ENCODE measurements at regions not wholly inside any gene's neighbourhood (a gene's known extent, or its start where the extent isn't known, plus 50 kb on each side); places are given as distances from the start of the nearest gene placed in this dataset.
"Not testable (repeated sequence)": the region's sequence is repeated elsewhere in the genome, so short reads cannot be mapped to it uniquely, and the experiment has no call there.

DNA sequence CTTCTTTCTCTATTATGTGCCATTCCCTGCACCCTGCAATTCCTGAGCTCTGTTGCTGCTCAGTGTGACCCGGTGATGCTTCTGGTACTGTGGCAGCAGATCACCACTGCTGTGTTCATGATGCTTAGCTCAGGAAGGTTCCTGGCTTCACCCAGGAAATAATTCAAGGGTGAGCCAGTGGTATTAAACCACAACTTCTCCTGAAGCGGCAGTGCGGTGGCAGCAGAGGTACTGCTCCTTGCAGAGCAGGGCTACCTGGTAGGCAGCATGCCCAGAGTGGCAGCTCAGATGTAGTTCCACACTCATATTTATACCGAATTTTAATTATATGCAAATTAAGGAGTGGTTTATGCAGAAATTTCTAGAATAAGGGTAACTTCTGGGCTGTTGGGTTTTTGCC, 213.8 kb upstream of the ZNF608 start:
- no peak for DNase-seq
- Histone ChIP-seq H3K4me3 (ENCODE audit: low read length) (no peak overlapping the region), H3K36me3 (ENCODE audit: control insufficient read depth, insufficient read depth, low read length) (no peaks in the 10 kb centered on the region), H3K27ac (ENCODE audit: low read length) (no peak overlapping the region), H3K27me3 (ENCODE audit: control insufficient read depth, insufficient read depth, low read length) (no peaks in the 10 kb centered on the region), H3K4me1 (ENCODE audit: control insufficient read depth, insufficient read depth, low read length) (no peaks in the 10 kb centered on the region), H3K9me3 (replicated peaks; ENCODE audit: control insufficient read depth, low read depth, low read length) (no peaks in the 10 kb centered on the region)
- WGBS (ENCODE audit: insufficient coverage), result 100% methylated on average over 1 of the region's 4 CpGs

DNA sequence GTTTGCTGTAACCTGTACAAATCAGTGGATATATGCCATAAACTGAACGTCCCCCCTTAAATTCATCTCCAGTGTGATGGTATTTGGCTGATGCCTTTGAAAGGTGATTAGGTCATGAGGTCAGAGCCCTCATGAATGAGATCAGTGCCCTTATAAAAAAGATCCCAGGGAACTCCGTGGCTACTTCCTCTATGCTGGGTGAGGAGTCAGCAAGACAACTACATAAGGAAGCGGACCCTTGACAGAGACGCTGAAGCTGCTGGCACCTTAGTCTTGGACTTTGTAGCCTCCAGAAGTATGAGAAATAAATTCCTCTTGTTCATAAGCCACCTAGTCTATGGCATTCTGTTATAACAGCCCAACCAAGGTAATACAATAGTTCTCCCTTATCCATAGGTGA, 215.1 kb upstream of the ZNF608 start:
- DNase-seq, result peak; percentile 20
- no peak overlapping the region for H3K4me3 ChIP-seq (ENCODE audit: low read length)
- H3K4me1 ChIP-seq (ENCODE audit: control insufficient read depth, insufficient read depth, low read length), result no peaks in the 10 kb centered on the region
- no peaks in the 10 kb centered on the region for H3K36me3 ChIP-seq (ENCODE audit: control insufficient read depth, insufficient read depth, low read length)
- whole genome bisulfite sequencing (ENCODE audit: insufficient coverage), result 73% methylated on average over 2 of the region's 4 CpGs
- no peak overlapping the region for H3K27ac ChIP-seq (ENCODE audit: low read length)
- no peaks in the 10 kb centered on the region for H3K9me3 ChIP-seq (replicated peaks; ENCODE audit: control insufficient read depth, low read depth, low read length)
- no peaks in the 10 kb centered on the region for H3K27me3 ChIP-seq (ENCODE audit: control insufficient read depth, insufficient read depth, low read length)

DNA sequence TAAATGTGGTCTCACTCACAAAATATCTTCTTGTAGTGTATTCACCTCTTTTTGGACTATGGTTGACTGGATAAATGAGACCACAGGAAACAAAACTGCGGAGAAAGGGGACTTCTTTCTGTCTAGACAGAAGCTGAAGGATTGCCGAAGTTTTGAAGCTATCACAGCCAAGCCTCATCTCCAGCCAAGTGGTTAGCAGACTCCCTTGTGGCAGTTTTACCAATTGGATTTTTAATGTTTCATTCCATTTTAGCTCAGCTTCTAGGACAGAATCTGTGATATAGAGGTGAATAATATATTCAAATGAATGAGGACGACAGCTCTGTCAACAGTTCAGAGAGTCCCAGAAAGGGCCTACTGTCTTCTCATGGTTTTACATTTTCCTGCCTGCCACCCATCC, 215.7 kb upstream of the ZNF608 start:
- no CpG with 5 or more reads among the region's 3 CpGs for WGBS (ENCODE audit: insufficient coverage)
- Histone ChIP-seq H3K4me1 (ENCODE audit: control insufficient read depth, insufficient read depth, low read length) (no peaks in the 10 kb centered on the region), H3K9me3 (replicated peaks; ENCODE audit: control insufficient read depth, low read depth, low read length) (no peaks in the 10 kb centered on the region), H3K27me3 (ENCODE audit: control insufficient read depth, insufficient read depth, low read length) (no peaks in the 10 kb centered on the region), H3K36me3 (ENCODE audit: control insufficient read depth, insufficient read depth, low read length) (no peaks in the 10 kb centered on the region), H3K4me3 (ENCODE audit: low read length) (no peak overlapping the region), H3K27ac (ENCODE audit: low read length) (no peak overlapping the region)
- DNase-seq, result peak; percentile 57

DNA sequence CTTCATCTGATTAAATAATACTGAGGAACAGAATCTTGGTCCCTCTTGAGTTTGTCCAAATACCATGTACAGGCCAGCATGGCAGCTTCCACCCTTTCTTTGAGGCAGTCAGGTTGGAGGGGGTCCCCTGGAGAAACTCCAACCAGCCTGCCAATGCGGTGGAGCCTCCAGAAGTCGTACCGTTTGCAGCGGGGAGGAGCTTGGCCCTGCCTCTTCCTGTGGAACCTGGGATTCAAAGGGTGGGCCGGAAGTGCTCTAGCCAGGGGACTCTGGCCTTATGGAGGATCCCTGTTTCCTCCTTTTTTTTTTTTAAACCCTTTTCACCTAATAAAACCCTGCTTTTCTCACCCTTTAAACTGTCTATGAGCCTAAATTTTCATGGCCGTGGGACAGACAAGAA, 216.3 kb upstream of the ZNF608 start:
- 63% methylated on average over 5 of the region's 6 CpGs for WGBS (ENCODE audit: insufficient coverage)
- Histone ChIP-seq H3K27ac (ENCODE audit: low read length) (no peak overlapping the region), H3K27me3 (ENCODE audit: control insufficient read depth, insufficient read depth, low read length) (no peaks in the 10 kb centered on the region), H3K36me3 (ENCODE audit: control insufficient read depth, insufficient read depth, low read length) (no peaks in the 10 kb centered on the region), H3K4me3 (ENCODE audit: low read length) (no peak overlapping the region), H3K4me1 (ENCODE audit: control insufficient read depth, insufficient read depth, low read length) (no peaks in the 10 kb centered on the region), H3K9me3 (replicated peaks; ENCODE audit: control insufficient read depth, low read depth, low read length) (no peaks in the 10 kb centered on the region)
- DNase-seq, result no peak

DNA sequence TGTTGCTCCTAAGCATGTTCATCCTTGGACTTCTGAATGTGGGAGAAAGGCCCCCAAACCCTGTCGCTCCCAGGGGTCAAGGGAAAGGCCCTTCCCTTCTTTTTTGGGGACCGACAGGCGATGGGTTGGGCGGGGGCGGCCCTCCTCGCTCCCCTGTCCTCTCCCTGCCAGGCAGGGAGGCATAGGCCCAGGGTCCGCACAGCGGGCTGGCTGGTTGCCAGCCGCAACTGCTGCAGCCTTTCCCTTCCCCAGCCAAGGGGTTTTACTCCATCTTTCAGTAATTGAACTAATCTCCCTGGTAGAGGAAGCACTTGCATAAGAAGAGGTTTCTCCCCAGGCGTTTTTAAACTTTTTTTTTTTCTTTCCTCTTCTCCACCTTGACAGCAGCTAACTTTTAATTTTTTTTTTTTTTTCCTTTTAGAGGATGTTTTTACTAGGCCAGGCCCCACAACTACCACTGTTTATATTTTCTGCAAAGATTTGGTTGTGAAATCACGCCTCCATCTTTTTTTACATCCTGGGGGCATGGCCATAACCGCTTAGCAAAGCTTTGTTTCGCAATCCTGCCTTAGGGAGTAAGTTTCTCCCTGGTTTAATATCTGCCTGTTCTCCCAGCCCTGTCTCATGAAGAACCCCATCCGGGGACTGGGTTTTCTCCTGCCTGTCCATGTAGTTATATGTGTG, 216.9 kb upstream of the ZNF608 start:
- no peaks in the 10 kb centered on the region for H3K27me3 ChIP-seq (ENCODE audit: control insufficient read depth, insufficient read depth, low read length)
- H3K4me3 ChIP-seq (ENCODE audit: low read length), result no peak overlapping the region
- H3K4me1 ChIP-seq (ENCODE audit: control insufficient read depth, insufficient read depth, low read length), result no peaks in the 10 kb centered on the region
- no peak overlapping the region for H3K27ac ChIP-seq (ENCODE audit: low read length)
- H3K36me3 ChIP-seq (ENCODE audit: control insufficient read depth, insufficient read depth, low read length), result no peaks in the 10 kb centered on the region
- DNase-seq, result peak; percentile 50
- H3K9me3 ChIP-seq (replicated peaks; ENCODE audit: control insufficient read depth, low read depth, low read length), result no peaks in the 10 kb centered on the region
- WGBS (ENCODE audit: insufficient coverage), result 84% methylated on average over 6 of the region's 14 CpGs

DNA sequence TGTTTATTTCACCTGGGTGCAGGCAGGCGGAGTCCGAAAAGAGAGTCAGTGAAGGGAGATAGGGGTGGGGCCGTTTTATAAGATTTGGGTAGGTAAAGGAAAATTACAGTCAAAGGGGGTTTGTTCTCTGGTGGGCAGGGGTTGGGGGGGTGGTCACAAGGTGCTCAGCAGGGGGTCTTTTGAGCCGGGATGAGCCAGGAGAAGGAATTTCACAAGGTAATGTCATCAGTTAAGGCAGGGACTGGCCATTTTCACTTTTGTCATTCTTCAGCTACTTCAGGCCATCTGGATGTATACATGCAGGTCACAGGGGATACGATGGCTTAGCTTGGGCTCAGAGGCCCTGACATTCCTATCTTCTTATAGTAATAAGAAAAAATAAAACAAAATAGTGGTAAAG, 220.3 kb upstream of the ZNF608 start:
- DNase-seq; H3K27me3 ChIP-seq (ENCODE audit: control insufficient read depth, insufficient read depth, low read length); H3K36me3 ChIP-seq (ENCODE audit: control insufficient read depth, insufficient read depth, low read length); H3K4me1 ChIP-seq (ENCODE audit: control insufficient read depth, insufficient read depth, low read length); H3K27ac ChIP-seq (ENCODE audit: low read length); H3K9me3 ChIP-seq (replicated peaks; ENCODE audit: control insufficient read depth, low read depth, low read length); H3K4me3 ChIP-seq (ENCODE audit: low read length): not testable (repeated sequence)
- 58% methylated on average over 3 of the region's 5 CpGs for WGBS (ENCODE audit: insufficient coverage)

DNA sequence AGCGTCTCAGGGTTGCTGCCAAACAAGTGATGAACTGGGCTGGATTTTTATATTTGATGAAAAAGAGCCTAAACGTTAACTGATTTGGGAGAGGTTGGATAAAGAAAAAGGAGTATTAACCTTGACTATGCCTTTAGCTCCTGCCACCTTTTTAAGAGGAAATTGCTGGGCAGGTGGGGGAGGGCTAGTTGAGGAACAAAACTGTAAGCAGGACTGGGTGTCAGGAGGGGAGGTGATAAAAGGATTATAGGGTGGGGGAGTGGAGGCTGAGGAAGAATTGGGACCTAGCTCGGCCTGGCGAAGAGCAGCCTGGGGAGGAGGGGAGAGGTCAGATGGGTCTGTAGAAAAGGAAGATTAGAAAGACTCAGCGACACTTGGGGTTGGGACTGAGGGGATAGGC, 223.9 kb upstream of the ZNF608 start:
- H3K4me1 ChIP-seq (ENCODE audit: control insufficient read depth, insufficient read depth, low read length); H3K36me3 ChIP-seq (ENCODE audit: control insufficient read depth, insufficient read depth, low read length); DNase-seq; H3K9me3 ChIP-seq (replicated peaks; ENCODE audit: control insufficient read depth, low read depth, low read length); H3K27ac ChIP-seq (ENCODE audit: low read length); H3K27me3 ChIP-seq (ENCODE audit: control insufficient read depth, insufficient read depth, low read length); H3K4me3 ChIP-seq (ENCODE audit: low read length): not testable (repeated sequence)
- 83% methylated on average over 3 of the region's 5 CpGs for WGBS (ENCODE audit: insufficient coverage)

DNA sequence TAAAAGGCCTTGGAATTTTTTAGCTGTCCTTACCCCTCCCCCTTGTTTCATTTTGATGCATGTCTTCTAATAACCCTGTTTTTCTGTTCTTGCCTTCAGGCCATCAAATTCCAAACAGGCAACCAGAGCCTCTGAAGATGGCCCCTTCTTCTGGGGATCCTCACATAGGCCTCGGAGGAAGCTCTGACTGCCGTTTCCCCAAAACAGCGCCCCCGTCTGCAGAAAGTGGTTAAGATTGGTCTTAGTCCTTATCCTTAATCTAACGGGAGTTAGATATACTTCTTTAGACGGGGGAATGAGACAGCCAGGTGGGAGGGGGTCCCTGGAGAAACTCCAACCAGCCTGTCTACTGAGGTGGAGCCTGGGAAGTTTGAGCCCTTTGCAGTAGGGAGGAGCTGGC, 226.3 kb upstream of the ZNF608 start:
- no peaks in the 10 kb centered on the region for H3K27me3 ChIP-seq (ENCODE audit: control insufficient read depth, insufficient read depth, low read length)
- peaks cover 2% of the 10 kb centered on the region for H3K9me3 ChIP-seq (replicated peaks; ENCODE audit: control insufficient read depth, low read depth, low read length)
- no peaks in the 10 kb centered on the region for H3K4me1 ChIP-seq (ENCODE audit: control insufficient read depth, insufficient read depth, low read length)
- H3K27ac ChIP-seq (ENCODE audit: low read length), result no peak overlapping the region
- 92% methylated on average over 6 of the region's 6 CpGs for WGBS (ENCODE audit: insufficient coverage)
- no peak for DNase-seq
- no peaks in the 10 kb centered on the region for H3K36me3 ChIP-seq (ENCODE audit: control insufficient read depth, insufficient read depth, low read length)
- H3K4me3 ChIP-seq (ENCODE audit: low read length), result no peak overlapping the region

DNA sequence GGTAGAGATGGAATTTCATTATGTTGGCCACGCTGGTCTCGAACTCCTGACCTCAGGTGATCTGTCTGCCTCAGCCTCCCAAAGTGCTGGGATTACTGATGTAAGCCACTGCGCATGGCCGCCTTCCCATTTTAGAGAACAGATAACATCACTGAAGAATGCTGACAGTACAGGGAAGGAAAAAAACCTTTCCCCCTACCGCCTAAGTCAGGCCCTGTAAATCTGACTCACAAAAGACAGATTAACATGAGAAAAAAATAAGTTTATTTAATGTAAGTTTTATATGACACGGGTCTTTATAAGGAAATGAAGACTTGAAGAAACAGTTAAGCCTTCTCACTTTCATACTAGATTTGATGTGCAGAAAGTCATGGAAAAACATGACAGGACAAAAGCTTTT, 227.2 kb upstream of the ZNF608 start:
- no CpG with 5 or more reads among the region's 6 CpGs for WGBS (ENCODE audit: insufficient coverage)
- H3K36me3 ChIP-seq (ENCODE audit: control insufficient read depth, insufficient read depth, low read length), result no peaks in the 10 kb centered on the region
- no peaks in the 10 kb centered on the region for H3K27me3 ChIP-seq (ENCODE audit: control insufficient read depth, insufficient read depth, low read length)
- H3K4me1 ChIP-seq (ENCODE audit: control insufficient read depth, insufficient read depth, low read length), result no peaks in the 10 kb centered on the region
- H3K9me3 ChIP-seq (replicated peaks; ENCODE audit: control insufficient read depth, low read depth, low read length), result peaks cover 2% of the 10 kb centered on the region
- no peak overlapping the region for H3K4me3 ChIP-seq (ENCODE audit: low read length)
- no peak overlapping the region for H3K27ac ChIP-seq (ENCODE audit: low read length)
- no peak for DNase-seq

DNA sequence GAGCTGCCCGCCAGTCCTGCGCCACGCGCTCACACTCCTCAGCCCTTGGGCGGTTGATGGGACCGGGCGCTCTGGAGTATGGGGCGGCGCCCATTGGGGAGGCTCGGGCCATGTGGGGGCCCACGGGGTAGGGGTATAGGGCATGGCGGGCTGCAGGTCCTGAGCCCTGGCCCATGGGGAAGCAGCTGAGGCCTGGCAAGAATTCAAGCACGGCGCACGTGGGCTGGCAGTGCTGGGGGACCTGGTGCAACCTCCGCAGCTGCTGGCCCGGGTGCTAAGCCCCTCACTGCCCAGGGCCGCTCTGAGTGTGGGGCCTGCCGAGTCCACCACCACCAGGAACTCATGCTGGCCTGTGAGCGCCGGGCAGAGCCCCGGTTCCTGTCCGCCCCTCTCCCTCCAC, 229.6 kb upstream of the ZNF608 start:
- no peaks in the 10 kb centered on the region for H3K27me3 ChIP-seq (ENCODE audit: control insufficient read depth, insufficient read depth, low read length)
- H3K9me3 ChIP-seq (replicated peaks; ENCODE audit: control insufficient read depth, low read depth, low read length), result peaks cover 2% of the 10 kb centered on the region
- 92% methylated on average over 22 of the region's 23 CpGs for WGBS (ENCODE audit: insufficient coverage)
- peaks cover 4% of the 10 kb centered on the region for H3K4me1 ChIP-seq (ENCODE audit: control insufficient read depth, insufficient read depth, low read length)
- DNase-seq, result no peak
- no peak overlapping the region for H3K4me3 ChIP-seq (ENCODE audit: low read length)
- H3K27ac ChIP-seq (ENCODE audit: low read length), result no peak overlapping the region
- H3K36me3 ChIP-seq (ENCODE audit: control insufficient read depth, insufficient read depth, low read length), result no peaks in the 10 kb centered on the region

DNA sequence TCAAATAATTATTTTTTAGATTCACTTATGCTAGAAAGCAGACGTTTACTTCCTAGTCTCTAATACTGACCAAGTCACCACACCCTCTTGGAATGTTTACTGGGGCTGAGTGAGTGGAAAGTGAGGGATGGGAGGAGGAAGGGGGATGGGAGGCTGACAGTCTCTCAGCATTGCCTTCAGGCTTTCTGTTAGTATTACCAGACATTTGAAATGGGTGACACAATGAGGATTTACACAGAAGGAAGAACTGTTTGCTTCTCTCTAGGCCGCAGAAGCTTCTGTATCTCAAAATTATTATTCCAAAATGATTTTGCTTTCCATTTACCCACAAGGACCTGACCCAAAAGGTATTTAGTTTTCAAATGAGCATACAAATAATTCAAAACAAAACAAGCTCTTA, 232.8 kb upstream of the ZNF608 start:
- H3K36me3 ChIP-seq (ENCODE audit: control insufficient read depth, insufficient read depth, low read length), result no peaks in the 10 kb centered on the region
- WGBS (ENCODE audit: insufficient coverage), result no CpG with 5 or more reads among the region's 2 CpGs
- peak; percentile 75 for DNase-seq
- no peak overlapping the region for H3K4me3 ChIP-seq (ENCODE audit: low read length)
- no peaks in the 10 kb centered on the region for H3K27me3 ChIP-seq (ENCODE audit: control insufficient read depth, insufficient read depth, low read length)
- peaks cover 9% of the 10 kb centered on the region for H3K9me3 ChIP-seq (replicated peaks; ENCODE audit: control insufficient read depth, low read depth, low read length)
- H3K27ac ChIP-seq (ENCODE audit: low read length), result no peak overlapping the region
- peaks cover 4% of the 10 kb centered on the region for H3K4me1 ChIP-seq (ENCODE audit: control insufficient read depth, insufficient read depth, low read length)
